ENCODE measurements at regions not wholly inside any gene's neighbourhood (a gene's known extent, or its start where the extent isn't known, plus 50 kb on each side); places are given as distances from the start of the nearest gene placed in this dataset.
"Not testable (repeated sequence)": the region's sequence is repeated elsewhere in the genome, so short reads cannot be mapped to it uniquely, and the experiment has no call there.

- not testable (repeated sequence) for H3K36me3 ChIP-seq
Observed at GRCh38 chr10:77740396-77740795, 102.8 kb upstream of the KCNMA1 start.

GRCh38 chr10:77738496-77739158, 101.0 kb upstream of the KCNMA1 start:
- Histone ChIP-seq H3K4me3 (no peak overlapping the region), H3K36me3 (no peaks in the 10 kb centered on the region), H3K27ac (no peak overlapping the region), H3K27me3 (no peaks in the 10 kb centered on the region), H3K4me1 (no peaks in the 10 kb centered on the region), H3K9me3 (no peaks in the 10 kb centered on the region)
- no peak for DNase-seq (ENCODE audit: low spot score in 2 of 2)
- TF ChIP-seq CTCF (IDR thresholded peaks at IDR 0.05), result no peak
- intact Hi-C loops (cut with DNase I), result no loop called here

More at GRCh38 chr10:77740396-77740795, 102.8 kb upstream of the KCNMA1 start:
- H3K9me3 ChIP-seq; intact Hi-C loops (cut with DNase I); H3K27ac ChIP-seq; H3K4me3 ChIP-seq; DNase-seq (ENCODE audit: low spot score in 2 of 2); H3K27me3 ChIP-seq; H3K4me1 ChIP-seq: not testable (repeated sequence)

GRCh38 chr10:77737608-77738007, 100.0 kb upstream of the KCNMA1 start:
- no peak for TF ChIP-seq CTCF (IDR thresholded peaks at IDR 0.05)
- Histone ChIP-seq H3K27me3 (no peaks in the 10 kb centered on the region), H3K4me3 (no peak overlapping the region), H3K27ac (no peak overlapping the region), H3K36me3 (no peaks in the 10 kb centered on the region), H3K4me1 (no peaks in the 10 kb centered on the region), H3K9me3 (no peaks in the 10 kb centered on the region)
- DNase-seq (ENCODE audit: low spot score in 2 of 2), result no peak
- intact Hi-C loops (cut with DNase I), result no loop called here

- H3K27me3 ChIP-seq; H3K9me3 ChIP-seq; H3K27ac ChIP-seq; H3K36me3 ChIP-seq; DNase-seq (ENCODE audit: low spot score in 2 of 2); H3K4me1 ChIP-seq; H3K4me3 ChIP-seq; intact Hi-C loops (cut with DNase I): not testable (repeated sequence)
Observed at GRCh38 chr10:77735136-77735535, 97.5 kb upstream of the KCNMA1 start.

GRCh38 chr10:77732213-77733003, 94.8 kb upstream of the KCNMA1 start:
- H3K4me3 ChIP-seq, result no peak overlapping the region
- no peaks in the 10 kb centered on the region for H3K36me3 ChIP-seq
- DNase-seq (ENCODE audit: low spot score in 2 of 2), result no peak
- no peaks in the 10 kb centered on the region for H3K9me3 ChIP-seq
- no peaks in the 10 kb centered on the region for H3K4me1 ChIP-seq
- H3K27me3 ChIP-seq, result no peaks in the 10 kb centered on the region
- TF ChIP-seq CTCF (IDR thresholded peaks at IDR 0.05), result no peak
- H3K27ac ChIP-seq, result no peak overlapping the region
- intact Hi-C loops (cut with DNase I), result no loop called here

- no peak for DNase-seq (ENCODE audit: low spot score in 2 of 2)
- intact Hi-C loops (cut with DNase I), result no loop called here
- no peak for TF ChIP-seq CTCF (IDR thresholded peaks at IDR 0.05)
- Histone ChIP-seq H3K27me3 (no peaks in the 10 kb centered on the region), H3K4me1 (no peaks in the 10 kb centered on the region), H3K36me3 (no peaks in the 10 kb centered on the region), H3K27ac (no peak overlapping the region), H3K4me3 (no peak overlapping the region), H3K9me3 (peaks cover 5% of the 10 kb centered on the region in 2 donors)
Observed at GRCh38 chr10:77727481-77727880, 89.9 kb upstream of the KCNMA1 start.
